ENCODE measurements at regions not wholly inside any gene's neighbourhood (a gene's known extent, or its start where the extent isn't known, plus 50 kb on each side); places are given as distances from the start of the nearest gene placed in this dataset.
"Not testable (repeated sequence)": the region's sequence is repeated elsewhere in the genome, so short reads cannot be mapped to it uniquely, and the experiment has no call there.

- no peak for DNase-seq
Measured at GRCh38 chr5:114790403-114790792, 379.3 kb downstream of the TRIM36 start.

- DNase-seq: peak; percentile 26
Measured at GRCh38 chr5:114789773-114790402, 379.8 kb downstream of the TRIM36 start.

GRCh38 chr5:114782869-114783268 lies 386.8 kb downstream of the TRIM36 start:
- DNase-seq: no peak

- DNase-seq: no peak
Measured at GRCh38 chr5:114782177-114782576, 387.5 kb downstream of the TRIM36 start.

- DNase-seq: no peak
Measured at GRCh38 chr5:114780290-114780689, 389.4 kb downstream of the TRIM36 start.

GRCh38 chr5:114744406-114744805 lies 382.5 kb downstream of the KCNN2 start:
- no peak for DNase-seq

- DNase-seq: no peak
Measured at GRCh38 chr5:114734238-114734637, 372.4 kb downstream of the KCNN2 start.

GRCh38 chr5:114729986-114730385 lies 368.1 kb downstream of the KCNN2 start:
- DNase-seq: no peak

- DNase-seq: no peak
Measured at GRCh38 chr5:114727358-114727757, 365.5 kb downstream of the KCNN2 start.

GRCh38 chr5:114726131-114726530 lies 364.3 kb downstream of the KCNN2 start:
- DNase-seq: no peak

GRCh38 chr5:114719268-114719667 lies 357.4 kb downstream of the KCNN2 start:
- no peak for DNase-seq

- no peak for DNase-seq
Measured at GRCh38 chr5:114716955-114717354, 355.1 kb downstream of the KCNN2 start.

- DNase-seq: not testable (repeated sequence)
Measured at GRCh38 chr5:114704225-114704893, 342.5 kb downstream of the KCNN2 start.

GRCh38 chr5:114702731-114703130 lies 340.9 kb downstream of the KCNN2 start:
- no peak for DNase-seq

- DNase-seq: no peak
Measured at GRCh38 chr5:114702136-114702535, 340.3 kb downstream of the KCNN2 start.

- no peak for DNase-seq
Measured at GRCh38 chr5:114700823-114701222, 339.0 kb downstream of the KCNN2 start.

- no peak for DNase-seq
Measured at GRCh38 chr5:114695292-114695904, 333.5 kb downstream of the KCNN2 start.

- DNase-seq: no peak
Measured at GRCh38 chr5:114686356-114686755, 324.5 kb downstream of the KCNN2 start.

- DNase-seq: no peak
Measured at GRCh38 chr5:114678778-114679177, 316.9 kb downstream of the KCNN2 start.

- DNase-seq: no peak
Measured at GRCh38 chr5:114665551-114665950, 303.7 kb downstream of the KCNN2 start.

GRCh38 chr5:114660791-114661190 lies 298.9 kb downstream of the KCNN2 start:
- DNase-seq: no peak

- DNase-seq: no peak
Measured at GRCh38 chr5:114658194-114658593, 296.3 kb downstream of the KCNN2 start.

- no peak for DNase-seq
Measured at GRCh38 chr5:114657342-114658130, 295.7 kb downstream of the KCNN2 start.

GRCh38 chr5:114649878-114650277 lies 288.0 kb downstream of the KCNN2 start:
- no peak for DNase-seq

Measured in NCI-H1105 treated with DMSO at 0.1 percent for 48 hours (cell line).